ENCODE measurements at regions not wholly inside any gene's neighbourhood (a gene's known extent, or its start where the extent isn't known, plus 50 kb on each side); places are given as distances from the start of the nearest gene placed in this dataset.

DNA sequence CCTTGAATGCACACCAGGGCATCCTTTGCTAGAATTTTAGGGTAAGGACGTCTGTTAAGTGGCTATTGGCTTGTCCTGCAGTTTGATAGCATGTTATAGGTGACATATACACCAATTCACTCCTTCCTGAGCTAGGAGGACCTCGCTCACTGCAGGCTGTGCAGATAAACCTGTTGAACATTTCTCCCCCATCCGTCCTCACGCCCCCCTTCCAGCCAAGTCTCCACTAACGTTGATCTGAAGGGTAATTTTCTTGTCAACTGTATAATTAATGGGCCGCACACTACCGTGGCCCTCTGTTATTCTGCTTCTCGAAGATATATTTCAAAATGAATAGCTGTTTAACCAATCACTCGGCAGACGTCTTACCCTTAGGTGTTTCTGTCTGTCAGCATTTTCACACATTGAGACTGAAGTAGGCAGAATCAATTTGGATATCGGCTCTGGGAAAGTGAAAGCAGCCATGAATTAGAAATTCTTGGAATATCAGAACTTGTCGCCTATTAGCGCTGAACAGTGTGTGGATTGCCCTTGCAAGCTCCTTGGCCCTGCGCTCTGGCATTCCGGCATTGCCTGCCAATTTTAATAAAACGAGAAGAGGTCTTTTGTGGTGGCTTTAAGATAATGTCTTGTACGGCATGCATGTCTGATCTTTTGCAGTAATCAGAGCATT is 905.3 kb downstream of the TYW1 start:
- TF ChIP-seq, protein P1, sequence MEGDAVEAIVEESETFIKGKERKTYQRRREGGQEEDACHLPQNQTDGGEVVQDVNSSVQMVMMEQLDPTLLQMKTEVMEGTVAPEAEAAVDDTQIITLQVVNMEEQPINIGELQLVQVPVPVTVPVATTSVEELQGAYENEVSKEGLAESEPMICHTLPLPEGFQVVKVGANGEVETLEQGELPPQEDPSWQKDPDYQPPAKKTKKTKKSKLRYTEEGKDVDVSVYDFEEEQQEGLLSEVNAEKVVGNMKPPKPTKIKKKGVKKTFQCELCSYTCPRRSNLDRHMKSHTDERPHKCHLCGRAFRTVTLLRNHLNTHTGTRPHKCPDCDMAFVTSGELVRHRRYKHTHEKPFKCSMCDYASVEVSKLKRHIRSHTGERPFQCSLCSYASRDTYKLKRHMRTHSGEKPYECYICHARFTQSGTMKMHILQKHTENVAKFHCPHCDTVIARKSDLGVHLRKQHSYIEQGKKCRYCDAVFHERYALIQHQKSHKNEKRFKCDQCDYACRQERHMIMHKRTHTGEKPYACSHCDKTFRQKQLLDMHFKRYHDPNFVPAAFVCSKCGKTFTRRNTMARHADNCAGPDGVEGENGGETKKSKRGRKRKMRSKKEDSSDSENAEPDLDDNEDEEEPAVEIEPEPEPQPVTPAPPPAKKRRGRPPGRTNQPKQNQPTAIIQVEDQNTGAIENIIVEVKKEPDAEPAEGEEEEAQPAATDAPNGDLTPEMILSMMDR (IDR thresholded peaks at IDR 0.05): no peak
- no peak for TF ChIP-seq EP300 (IDR thresholded peaks at IDR 0.05)
